ENCODE measurements at regions not wholly inside any gene's neighbourhood (a gene's known extent, or its start where the extent isn't known, plus 50 kb on each side); places are given as distances from the start of the nearest gene placed in this dataset.
"Not testable (repeated sequence)": the region's sequence is repeated elsewhere in the genome, so short reads cannot be mapped to it uniquely, and the experiment has no call there.

DNA sequence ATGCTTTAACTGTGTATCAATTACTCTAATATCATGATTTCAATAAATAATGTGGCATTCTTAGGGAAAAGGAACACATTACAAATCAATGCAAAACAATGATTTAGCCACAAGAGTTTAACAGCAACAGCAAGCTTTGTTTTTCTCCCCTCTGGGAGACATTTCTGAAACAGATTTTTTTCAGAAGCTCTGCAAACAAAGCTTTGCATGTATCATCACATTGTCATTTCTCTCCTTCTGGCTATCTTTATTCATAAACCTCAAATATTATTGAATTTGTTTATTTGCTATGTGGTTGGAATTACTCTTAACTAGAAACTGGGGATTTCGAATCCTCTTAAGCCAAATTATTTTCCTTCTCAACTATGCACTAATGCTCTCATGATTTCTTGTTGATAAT lies 278.4 kb upstream of the ATXN7L3B start:
- DNase-seq (ENCODE audit: low spot score), result no peak
- intact Hi-C loops (cut with DNase I), result no loop called here

DNA sequence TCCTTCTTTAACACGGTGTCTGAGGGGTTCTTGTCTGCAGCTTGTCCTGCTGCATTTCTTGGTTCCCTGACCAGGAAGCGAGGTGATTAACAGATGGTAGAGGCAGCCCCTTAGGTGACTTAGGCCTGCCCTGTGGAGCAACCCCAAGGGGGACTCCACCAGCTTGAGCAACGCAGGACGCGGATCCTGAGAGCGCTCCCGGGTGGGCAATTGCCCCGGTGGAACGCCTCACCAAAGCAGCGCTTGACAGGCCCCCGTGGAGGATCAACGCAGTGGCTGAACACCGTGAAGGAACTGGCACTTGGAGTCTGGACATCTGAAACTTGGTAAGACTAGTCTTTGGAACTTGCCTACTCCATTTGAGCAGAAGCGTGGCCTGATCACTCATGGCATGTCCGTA lies 272.9 kb upstream of the ATXN7L3B start:
- intact Hi-C loops (cut with DNase I), result no loop called here
- DNase-seq (ENCODE audit: low spot score), result no peak

DNA sequence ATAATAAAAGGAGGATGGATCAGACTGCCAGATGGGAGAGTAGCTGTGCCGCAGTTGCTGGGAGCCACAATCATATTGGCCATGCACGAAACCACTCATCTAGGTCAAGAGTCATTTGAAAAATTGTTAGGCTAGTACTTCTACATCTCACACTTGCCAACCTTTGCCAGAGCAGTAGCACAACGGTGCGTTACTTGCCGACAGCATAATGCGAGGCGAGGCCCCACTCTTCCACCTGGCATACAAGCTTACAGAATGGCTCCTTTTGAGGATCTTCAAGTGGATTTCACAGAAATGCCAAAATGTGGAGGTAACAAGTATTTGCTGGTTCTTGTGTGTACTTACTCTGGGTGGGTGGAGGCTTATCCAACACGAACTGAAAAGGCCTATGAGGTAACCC lies 268.3 kb upstream of the ATXN7L3B start:
- intact Hi-C loops (cut with DNase I); DNase-seq (ENCODE audit: low spot score): not testable (repeated sequence)

DNA sequence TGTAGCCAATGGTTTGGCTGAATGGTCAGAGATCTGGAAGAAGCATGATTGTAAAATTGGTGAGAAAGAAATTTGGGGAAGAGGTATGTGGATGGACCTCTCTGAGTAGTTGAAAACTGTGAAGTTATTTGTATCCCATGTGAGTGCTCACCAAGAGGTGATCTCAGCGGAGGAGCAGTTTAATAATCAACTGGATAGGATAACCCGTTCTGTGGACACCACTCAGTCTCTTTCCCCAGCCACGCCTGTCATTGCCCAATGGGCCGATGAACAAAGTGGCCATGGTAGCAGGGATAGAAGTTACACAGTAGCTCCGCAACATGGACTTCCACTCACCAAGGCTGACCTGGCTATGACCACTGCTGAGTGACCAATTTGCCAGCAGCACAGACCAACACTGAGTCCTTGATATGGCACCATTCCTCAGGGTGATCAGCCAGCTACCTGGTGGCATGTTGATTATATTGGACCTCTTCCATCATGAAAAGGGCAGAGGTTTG lies 257.4 kb upstream of the ATXN7L3B start:
- DNase-seq (ENCODE audit: low spot score), result no peak
- intact Hi-C loops (cut with DNase I), result no loop called here

DNA sequence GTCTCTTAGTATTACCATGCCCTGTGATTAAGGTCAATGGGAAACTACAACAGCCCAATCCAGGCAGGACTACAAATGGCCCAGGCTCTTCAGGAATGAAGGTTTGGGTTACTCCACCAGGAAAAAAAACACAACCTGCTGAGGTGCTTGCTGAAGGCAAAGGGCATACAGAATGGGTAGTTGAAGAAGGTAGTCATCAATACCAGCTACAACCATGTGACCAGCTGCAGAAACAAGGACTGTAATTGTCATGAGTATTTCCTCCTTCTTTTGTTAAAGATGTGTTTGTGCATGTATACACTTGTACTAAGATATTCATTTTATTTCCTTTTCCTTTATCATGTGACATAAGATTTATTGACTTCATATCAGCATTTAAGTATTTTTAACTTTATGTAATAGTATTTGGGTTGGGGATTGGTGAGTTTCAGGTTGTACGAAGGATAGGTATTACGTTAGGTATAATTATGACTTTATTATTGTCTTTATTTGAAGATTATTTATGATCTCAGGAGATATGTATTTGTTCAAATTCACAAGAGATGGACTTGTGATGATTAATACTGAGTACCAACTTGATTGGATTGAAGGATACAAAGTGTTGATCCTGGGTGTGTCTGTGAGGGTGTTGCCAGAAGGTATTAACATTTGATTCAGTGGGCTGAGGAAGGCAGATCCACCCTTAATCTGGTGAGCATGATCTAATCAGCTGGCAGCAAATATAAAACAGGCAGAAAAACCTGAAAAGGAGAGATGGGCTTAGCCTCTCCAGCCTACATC lies 256.0 kb upstream of the ATXN7L3B start:
- DNase-seq (ENCODE audit: low spot score); intact Hi-C loops (cut with DNase I): not testable (repeated sequence)

DNA sequence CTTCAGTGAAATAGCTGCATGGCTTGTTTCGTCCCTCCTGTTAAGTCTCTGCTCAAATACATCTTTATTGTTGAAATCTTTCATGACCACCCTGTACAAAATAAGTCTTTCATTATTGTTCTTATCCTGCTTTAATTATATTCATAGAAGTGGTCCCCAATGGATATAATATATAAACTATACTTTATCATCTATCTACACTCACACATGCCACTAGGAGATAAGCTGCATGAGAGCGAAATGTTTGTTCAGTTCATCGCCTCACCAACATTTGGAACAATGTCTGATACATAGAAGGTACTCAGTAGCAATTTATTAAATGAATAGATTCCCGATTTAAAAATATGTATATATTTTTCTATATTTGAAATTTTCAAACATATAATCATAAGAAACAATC lies 254.0 kb upstream of the ATXN7L3B start:
- intact Hi-C loops (cut with DNase I), result no loop called here

DNA sequence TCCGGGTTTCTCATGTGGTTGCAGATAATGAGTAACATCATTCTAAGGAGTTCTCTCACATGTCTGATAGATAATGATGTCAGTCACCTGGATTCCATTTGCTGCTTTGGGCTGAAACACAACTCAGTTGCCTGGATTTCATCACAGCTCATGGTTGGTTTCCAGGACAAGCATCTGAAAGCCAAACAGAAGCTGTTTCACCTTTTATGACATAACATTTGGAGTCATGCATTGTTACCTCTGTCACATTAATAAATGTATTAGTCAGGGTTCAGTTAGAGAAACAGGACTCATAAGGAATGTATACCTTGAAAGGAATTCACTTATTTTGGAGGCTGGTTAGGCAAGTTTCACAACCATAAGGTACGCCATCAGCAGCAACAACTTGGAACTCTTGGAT lies 251.9 kb upstream of the ATXN7L3B start:
- intact Hi-C loops (cut with DNase I), result no loop called here
- no peak for DNase-seq (ENCODE audit: low spot score)

More for the DNA sequence above, 254.0 kb upstream of the ATXN7L3B start:
- DNase-seq (ENCODE audit: low spot score), result no peak

DNA sequence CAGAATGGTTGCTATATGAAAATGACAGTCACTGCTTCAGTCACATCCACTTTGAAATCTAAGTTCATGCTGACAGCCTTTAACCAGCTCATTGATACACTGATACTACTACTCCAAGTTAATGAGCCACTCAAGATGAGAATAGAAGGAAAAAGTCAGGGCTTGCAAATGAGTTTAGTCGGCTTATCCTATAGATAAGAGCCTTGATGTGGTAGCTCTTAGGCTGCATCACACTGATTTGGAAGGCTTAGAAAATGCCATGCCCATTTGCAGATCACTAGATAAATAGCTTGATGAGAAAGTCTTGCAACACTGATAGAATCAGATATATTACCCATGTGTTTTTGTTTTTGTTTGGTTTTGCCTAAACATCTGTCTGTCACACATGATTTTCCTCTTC lies 251.4 kb upstream of the ATXN7L3B start:
- DNase-seq (ENCODE audit: low spot score), result no peak
- intact Hi-C loops (cut with DNase I), result no loop called here

DNA sequence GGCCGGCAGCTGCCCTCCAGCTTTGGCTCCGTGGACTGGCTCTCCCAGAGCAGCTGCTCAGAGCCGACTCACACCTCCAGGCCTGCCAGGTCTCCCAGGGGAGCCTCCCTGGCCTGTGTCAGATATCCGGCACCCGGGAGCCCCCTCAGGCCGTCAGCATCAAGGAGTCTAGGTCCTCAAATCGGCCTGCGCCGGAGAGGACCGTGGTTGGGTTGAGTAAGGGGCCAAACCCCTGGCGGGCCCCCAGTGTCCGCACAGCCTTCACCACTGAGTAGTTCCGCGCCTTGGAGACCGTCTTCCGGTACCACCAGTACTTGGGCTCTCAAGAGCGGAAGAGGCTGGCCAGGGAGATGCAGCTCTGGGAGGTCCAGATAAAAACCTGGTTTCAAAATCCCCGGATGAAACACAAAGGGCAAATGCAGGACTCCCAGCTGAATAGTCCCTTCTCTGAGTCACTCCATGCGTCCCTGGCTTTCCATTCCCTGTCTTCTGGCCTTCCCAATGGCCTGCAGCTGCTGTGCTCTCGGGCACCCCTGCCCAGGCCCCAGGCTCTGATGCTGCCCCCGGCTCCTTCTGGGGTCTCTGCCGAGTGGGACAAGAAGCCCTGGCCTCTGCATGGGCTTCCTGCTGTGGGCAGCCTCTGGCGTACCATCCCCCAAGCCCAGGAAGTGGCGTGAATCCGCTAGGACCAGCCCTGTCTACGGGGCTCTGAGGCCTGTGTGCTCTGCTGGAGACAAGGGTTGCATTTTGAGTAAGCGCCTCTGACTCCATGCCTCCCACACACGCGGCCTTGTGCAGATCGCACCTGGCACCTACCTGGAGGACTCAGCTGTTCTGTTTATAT lies 245.1 kb upstream of the ATXN7L3B start:
- no peak for DNase-seq (ENCODE audit: low spot score)
- intact Hi-C loops (cut with DNase I), result no loop called here

DNA sequence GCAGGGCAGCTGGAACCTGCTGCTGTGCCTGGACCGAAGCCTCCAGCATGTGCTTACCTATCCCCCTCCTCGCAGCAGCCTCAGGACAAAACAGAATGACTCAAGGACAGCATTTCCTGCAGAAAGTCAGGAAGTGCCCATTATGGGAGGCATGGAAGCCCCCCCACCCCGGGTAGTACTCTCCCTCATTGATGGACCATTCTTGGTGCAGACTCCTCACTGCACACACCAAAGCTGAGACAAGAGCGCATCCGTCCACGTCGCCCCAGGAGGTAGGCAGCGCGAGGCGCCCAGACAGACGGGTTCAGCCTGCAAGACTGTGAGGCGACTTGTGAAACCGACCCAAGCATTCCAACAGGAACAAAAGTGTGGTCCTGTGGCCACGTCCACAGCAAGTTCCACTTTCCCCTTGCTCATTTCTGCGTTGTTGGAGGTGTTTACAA lies 243.9 kb upstream of the ATXN7L3B start:
- DNase-seq (ENCODE audit: low spot score), result no peak

DNA sequence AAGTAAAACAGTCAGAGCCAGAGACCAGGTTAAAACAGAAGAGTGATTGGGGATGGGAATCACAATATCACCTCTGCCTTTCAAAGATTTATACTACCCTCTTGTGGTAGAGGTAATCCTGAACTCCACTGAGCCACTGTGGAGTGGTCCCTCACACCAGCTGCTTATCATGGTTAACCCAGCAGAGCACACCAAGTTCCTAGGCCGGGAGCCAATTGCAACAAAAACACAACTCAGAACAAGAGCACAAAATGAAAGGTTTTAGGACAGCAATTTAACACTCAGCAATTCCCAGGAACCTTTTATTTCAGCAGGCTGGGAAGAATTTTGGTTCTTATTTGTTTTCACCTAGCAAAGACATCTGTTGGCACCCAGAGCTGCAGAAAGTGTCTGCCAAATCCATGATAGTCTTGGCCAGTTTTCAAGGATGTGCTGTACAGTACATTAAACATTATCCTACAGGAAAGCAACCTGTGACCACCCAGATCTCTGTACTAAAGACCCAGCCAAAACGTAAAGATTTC lies 220.5 kb upstream of the ATXN7L3B start:
- intact Hi-C loops (cut with DNase I), result no loop called here
- DNase-seq (ENCODE audit: low spot score), result no peak

More for the DNA sequence above, 243.9 kb upstream of the ATXN7L3B start:
- intact Hi-C loops (cut with DNase I), result no loop called here

DNA sequence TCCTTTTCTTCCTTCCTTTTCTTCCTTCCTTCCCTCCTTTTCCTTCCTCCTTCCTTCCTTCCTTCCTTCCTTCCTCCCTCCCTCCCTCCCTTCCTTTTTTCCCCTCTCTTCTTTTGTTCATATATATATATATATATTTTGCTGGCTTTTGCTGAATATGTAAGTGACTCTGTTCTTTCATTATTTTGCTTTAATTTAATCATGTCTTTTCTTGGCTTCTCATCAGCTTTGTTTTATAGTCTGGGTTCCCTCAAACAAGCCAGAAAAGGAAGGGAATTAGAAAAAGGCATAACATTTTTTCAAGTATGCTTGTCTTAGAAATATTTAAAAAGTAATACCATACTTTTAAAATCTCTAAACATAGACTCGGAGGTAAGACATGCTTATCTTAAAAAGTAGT lies 219.9 kb upstream of the ATXN7L3B start:
- intact Hi-C loops (cut with DNase I), result no loop called here
- no peak for DNase-seq (ENCODE audit: low spot score)

DNA sequence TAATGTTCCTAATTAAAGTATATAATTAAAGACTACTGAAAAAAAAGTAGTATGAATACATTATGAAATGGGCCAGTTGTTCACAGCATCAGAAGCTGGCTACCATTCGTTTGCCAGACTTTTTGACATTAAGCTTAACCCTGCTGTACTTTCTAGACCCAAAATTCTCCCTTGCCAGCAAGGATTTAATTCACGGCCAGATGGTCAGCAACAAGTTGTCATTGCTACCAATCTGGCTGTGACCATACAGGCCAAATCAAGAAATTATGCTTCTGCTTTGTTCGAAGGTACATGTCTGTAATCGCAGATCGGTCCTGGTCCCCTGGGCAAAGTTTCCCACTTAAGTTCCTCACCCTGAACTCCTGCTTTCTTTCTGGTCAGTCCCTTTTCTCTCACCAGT lies 217.7 kb upstream of the ATXN7L3B start:
- DNase-seq (ENCODE audit: low spot score), result no peak
- intact Hi-C loops (cut with DNase I), result no loop called here

DNA sequence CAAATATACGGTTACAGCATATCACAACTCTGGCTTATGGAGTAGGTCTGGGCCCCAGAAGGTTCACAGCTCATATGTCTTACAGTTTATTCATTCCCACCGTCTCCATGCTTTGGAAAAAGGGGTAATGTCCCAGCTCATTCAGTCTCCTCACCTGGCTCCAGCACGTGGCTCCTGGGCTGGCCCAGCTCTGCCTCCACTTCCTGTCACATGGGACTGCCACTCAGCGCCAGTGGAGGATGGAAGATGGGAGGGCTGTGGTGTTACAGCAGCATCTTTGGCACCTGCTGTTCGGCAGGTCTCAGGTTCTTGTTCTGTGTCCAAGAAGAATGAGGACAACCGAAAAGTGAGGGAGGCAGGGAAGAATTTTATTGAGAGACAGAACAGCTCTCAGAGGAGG lies 216.3 kb upstream of the ATXN7L3B start:
- intact Hi-C loops (cut with DNase I), result no loop called here
- DNase-seq (ENCODE audit: low spot score), result no peak

DNA sequence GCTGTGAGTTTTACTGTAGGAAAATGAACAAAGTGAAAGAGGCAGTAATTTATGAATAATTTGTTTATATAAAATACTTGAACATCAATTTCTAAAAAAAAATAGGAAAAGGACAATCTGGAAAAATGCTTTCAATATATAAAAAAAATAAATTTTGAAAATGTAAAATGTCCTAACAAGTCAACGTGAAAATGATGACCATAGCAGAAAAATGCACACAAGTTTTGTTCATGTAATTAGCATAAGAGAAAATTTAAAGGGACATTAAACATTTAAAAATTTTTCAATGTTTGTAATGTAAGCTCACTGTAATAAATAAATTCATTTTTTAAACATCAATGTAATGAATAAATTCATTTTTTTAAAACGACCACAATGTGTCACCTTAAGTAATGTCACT lies 214.8 kb upstream of the ATXN7L3B start:
- DNase-seq (ENCODE audit: low spot score), result no peak
- intact Hi-C loops (cut with DNase I), result no loop called here

DNA sequence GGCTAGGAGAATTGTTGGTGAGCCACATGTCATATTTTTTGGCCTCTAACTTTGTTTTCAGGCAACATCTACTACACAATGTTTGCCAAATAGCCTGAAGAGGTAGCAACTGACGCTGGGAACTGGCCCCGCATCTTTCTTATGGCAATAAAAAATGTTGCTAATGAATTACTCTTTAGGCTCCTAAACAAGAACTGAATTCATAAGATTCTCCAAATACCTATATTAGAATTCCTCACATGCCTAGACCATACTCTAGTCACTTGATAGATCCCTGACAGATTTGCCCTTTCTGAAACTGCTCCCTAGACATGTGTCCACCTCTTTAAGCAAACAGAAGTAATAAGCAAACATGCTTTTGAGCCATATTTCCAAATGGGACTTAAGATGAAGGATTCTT lies 209.0 kb upstream of the ATXN7L3B start:
- no peak for DNase-seq (ENCODE audit: low spot score)
- intact Hi-C loops (cut with DNase I), result no loop called here

DNA sequence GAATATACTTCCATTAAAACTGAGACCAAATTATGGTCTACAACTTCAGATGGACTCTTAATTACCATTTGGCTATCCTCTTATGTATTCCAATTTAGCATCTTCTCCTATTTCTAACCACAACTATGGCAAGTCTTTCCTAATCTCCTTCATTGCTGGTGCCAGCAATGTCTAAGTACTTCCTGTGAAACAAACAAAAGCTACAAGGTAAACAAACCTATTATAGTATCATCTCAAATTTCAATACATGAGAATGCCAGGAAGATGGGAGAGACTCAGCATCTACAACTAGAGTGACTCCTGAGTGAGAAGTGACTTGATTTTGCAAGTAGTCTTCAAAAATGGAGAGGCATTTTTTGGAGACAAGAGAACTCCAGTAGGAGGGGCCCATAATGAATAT lies 202.9 kb upstream of the ATXN7L3B start:
- intact Hi-C loops (cut with DNase I), result no loop called here
- no peak for DNase-seq (ENCODE audit: low spot score)

DNA sequence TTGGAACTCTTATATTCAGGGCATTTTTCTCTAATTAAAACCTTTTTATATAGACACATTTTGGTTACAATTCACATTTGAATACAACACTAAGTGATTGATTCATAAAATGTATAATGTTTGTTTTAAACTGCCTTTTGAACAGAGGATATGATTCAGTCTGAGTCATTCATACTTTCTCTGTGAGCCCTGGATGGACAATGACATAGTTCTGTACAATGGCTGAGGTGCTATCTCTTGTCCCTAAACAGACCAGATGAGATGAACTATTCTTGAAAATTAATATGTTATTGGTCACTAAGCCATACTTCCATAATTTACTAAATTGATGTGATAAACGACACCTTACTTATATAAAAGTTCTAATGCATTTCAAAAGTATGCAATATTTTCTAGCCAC lies 199.7 kb upstream of the ATXN7L3B start:
- intact Hi-C loops (cut with DNase I), result no loop called here
- DNase-seq (ENCODE audit: low spot score), result no peak

DNA sequence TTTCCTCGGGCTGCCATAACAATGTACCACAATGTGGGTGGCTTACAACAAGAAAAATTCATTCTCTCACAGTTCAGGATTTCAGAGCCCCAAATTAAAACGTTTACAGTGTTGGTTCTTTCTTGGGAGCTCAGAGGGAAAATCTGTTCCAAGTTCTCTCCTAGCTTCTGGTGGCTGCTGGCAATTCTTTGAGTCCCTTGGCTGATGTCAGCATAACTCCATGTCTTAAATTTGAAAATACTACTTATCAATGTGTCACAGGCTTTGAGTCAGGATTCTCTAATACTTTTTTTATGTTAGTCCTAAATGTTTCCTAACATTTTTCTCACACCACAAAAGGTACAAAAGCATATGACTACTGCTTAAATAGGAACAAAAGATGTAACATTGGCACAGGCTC lies 198.4 kb upstream of the ATXN7L3B start:
- intact Hi-C loops (cut with DNase I), result no loop called here
- DNase-seq (ENCODE audit: low spot score), result no peak

DNA sequence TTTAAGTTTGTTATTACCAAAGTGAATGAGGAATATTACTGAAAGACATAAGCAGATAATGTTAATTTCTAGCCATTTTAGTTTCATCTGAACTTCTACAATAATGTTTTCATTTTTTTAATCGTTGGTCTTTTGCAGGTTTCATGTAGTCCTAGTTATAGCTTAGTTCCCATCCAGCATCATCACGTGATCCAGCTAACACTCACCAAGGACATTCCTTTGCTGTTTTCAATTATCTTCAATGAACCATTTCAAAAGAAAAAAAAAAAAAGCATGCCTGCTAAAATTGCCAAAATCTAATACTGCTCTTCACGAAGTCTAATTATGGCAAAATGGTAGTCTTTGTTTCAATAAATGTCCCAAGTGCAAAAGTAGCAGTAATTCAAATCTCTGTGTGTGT lies 187.7 kb upstream of the ATXN7L3B start:
- intact Hi-C loops (cut with DNase I), result no loop called here
- DNase-seq (ENCODE audit: low spot score), result no peak

Data from posterior vena cava (tissue), 2 donors.